Osteocyte (in vitro differentiated cells): ENCODE measurements at regions not wholly inside any gene's neighbourhood (a gene's known extent, or its start where the extent isn't known, plus 50 kb on each side); places are given as distances from the start of the nearest gene placed in this dataset.
A peak's percentile ranks its signal among the peaks of the same experiment; 100 is the strongest.

ENCODE experiments used
- DNase-seq: peaks from one replicate; pipeline ENCODE4 v3.0.0; 2021; ENCODE audit warnings: mixed read lengths; ENCODE audit not compliant: unreplicated experiment; ENCODE audit errors: extremely low spot score
- H3K27ac Mint-ChIP-seq: one replicate; pipeline ENCODE4 v1.8.0; 2021; ENCODE audit warnings: mild to moderate bottlenecking, mixed read lengths; ENCODE audit not compliant: unreplicated experiment
- H3K27me3 Mint-ChIP-seq: one replicate; pipeline ENCODE4 v1.8.0; 2021; ENCODE audit warnings: mixed read lengths; ENCODE audit not compliant: unreplicated experiment
- H3K36me3 Mint-ChIP-seq: one replicate; pipeline ENCODE4 v1.8.0; 2021; ENCODE audit warnings: mixed read lengths; ENCODE audit not compliant: unreplicated experiment
- H3K4me1 Mint-ChIP-seq: one replicate; pipeline ENCODE4 v1.8.0; 2021; ENCODE audit warnings: mixed read lengths; ENCODE audit not compliant: unreplicated experiment
- H3K4me3 Mint-ChIP-seq: one replicate; pipeline ENCODE4 v1.8.0; 2021; ENCODE audit warnings: mild to moderate bottlenecking, moderate library complexity, mixed read lengths; ENCODE audit not compliant: unreplicated experiment
- H3K9me3 Mint-ChIP-seq: one replicate; pipeline ENCODE4 v1.8.0; 2021; ENCODE audit warnings: mixed read lengths; ENCODE audit not compliant: unreplicated experiment
- TF ChIP-seq, protein P1 (sequence below): fragments of 200-600 bp; sonication (generic); IDR thresholded peaks from 2 replicates; pipeline ENCODE4 v1.5.0; 2021; ENCODE audit warnings: antibody characterized with exemption, mild to moderate bottlenecking, moderate library complexity

DNA sequence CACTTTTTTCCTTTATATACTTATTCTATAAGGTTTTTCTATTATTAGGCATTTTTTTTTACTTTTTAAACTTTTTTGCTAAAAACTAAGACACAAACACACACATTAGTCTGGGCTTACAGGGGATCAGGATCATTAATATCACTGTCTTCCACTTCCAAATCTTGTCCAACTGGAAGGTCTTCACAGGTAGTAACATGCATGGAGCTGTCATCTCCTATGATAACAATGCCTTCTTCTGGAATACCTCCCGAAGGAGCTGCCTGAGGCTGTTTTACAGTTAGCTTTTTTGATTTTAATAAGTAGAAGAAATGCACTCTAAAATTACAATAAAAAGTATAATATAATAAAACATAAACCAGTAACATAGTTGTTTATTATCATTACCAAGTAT lies 345.5 kb upstream of the PTGER4 start:
- Mint-ChIP-seq H3K4me1 (peaks cover 9% of the 10 kb centered on the region), H3K9me3 (peaks cover 14% of the 10 kb centered on the region), H3K36me3 (peaks cover 7% of the 10 kb centered on the region), H3K27ac (no peak overlapping the region), H3K27me3 (peaks cover 10% of the 10 kb centered on the region), H3K4me3 (no peak overlapping the region)
- no peak for DNase-seq
- TF ChIP-seq, protein P1, sequence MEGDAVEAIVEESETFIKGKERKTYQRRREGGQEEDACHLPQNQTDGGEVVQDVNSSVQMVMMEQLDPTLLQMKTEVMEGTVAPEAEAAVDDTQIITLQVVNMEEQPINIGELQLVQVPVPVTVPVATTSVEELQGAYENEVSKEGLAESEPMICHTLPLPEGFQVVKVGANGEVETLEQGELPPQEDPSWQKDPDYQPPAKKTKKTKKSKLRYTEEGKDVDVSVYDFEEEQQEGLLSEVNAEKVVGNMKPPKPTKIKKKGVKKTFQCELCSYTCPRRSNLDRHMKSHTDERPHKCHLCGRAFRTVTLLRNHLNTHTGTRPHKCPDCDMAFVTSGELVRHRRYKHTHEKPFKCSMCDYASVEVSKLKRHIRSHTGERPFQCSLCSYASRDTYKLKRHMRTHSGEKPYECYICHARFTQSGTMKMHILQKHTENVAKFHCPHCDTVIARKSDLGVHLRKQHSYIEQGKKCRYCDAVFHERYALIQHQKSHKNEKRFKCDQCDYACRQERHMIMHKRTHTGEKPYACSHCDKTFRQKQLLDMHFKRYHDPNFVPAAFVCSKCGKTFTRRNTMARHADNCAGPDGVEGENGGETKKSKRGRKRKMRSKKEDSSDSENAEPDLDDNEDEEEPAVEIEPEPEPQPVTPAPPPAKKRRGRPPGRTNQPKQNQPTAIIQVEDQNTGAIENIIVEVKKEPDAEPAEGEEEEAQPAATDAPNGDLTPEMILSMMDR, result no peak

DNA sequence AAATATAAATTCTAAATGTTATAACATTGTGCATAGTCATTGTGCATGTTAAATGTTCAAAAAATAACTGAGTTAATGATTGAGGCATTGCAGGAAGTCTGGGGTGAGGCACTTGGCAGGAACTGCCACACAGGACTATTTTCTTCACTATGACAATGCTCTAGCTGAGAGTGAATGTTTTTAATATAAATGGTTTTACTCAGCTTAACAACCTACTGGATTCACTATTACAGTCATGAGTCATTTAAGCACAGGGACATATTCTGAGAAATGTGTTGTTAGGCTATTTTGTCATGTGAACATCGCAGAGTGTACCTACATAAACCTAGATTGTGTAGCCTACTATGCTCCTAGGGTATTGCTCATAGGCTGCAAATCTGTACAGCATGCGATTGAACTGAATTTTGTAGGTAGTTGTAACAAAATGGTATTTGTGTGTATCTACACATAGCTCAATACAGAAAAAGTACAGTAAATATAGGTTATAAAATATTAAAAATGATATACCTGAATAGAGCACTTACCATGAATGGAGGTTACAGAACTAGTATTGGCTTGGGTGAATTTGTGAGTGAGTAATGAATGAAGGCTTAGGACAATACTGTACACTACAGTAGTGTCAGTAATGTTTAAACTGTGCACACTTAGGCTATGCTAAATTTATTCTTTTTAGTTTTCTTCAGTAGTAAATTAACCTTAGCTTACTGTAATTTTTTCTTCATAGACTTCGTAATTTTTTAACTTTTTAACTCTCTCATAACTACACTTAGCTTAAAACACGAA lies 346.1 kb upstream of the PTGER4 start:
- peak overlapping the region; percentile 13 for H3K27ac Mint-ChIP-seq
- H3K4me1 Mint-ChIP-seq, result peaks cover 9% of the 10 kb centered on the region
- DNase-seq, result no peak
- TF ChIP-seq, protein P1, result no peak
- H3K4me3 Mint-ChIP-seq, result no peak overlapping the region
- peaks cover 12% of the 10 kb centered on the region for H3K9me3 Mint-ChIP-seq
- H3K27me3 Mint-ChIP-seq, result peaks cover 9% of the 10 kb centered on the region
- H3K36me3 Mint-ChIP-seq, result peaks cover 7% of the 10 kb centered on the region

DNA sequence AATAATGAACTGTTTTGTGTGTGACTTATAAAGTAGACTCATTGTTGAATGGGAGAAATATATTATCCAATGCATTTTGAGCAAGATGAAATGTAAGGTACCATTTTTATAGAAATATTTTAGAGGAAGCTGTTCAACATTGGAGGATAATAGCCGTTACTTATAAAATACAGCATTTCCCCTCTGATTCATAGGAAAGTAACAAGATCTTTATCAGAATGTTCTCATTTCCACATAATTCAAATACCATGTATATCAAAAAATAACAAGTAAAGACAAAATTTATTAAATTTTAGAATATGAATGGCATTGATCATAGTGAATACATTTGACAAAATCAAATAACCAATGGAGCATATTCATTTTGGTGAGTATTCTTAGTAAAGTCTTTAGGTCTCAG lies 346.7 kb upstream of the PTGER4 start:
- H3K27me3 Mint-ChIP-seq, result peaks cover 6% of the 10 kb centered on the region
- peaks cover 9% of the 10 kb centered on the region for H3K4me1 Mint-ChIP-seq
- peaks cover 4% of the 10 kb centered on the region for H3K36me3 Mint-ChIP-seq
- TF ChIP-seq, protein P1, result no peak
- peaks cover 9% of the 10 kb centered on the region for H3K9me3 Mint-ChIP-seq
- no peak overlapping the region for H3K4me3 Mint-ChIP-seq
- H3K27ac Mint-ChIP-seq, result peak overlapping the region; percentile 13
- no peak for DNase-seq

DNA sequence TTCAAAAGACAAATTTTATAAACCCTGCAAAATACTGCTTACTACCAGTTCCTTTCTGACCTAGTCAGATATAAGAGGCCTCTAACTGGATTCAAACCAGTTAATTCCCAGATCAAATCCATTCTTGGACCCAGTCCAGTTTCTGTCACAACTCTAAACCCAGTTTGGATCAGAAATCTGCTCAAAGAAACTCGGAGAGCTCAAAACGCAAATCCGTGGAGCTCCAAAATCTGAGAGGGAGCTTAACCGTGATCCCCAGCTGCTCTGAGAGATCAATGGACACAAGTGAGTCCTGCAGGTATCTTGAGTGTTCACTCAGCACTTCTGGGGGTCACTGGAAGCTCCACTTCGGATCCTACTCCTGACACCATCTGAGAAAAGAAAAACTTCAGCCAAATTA lies 348.1 kb upstream of the PTGER4 start:
- TF ChIP-seq, protein P1, result no peak
- no peaks in the 10 kb centered on the region for H3K9me3 Mint-ChIP-seq
- no peak for DNase-seq
- no peaks in the 10 kb centered on the region for H3K36me3 Mint-ChIP-seq
- H3K4me1 Mint-ChIP-seq, result peaks cover 9% of the 10 kb centered on the region
- no peak overlapping the region for H3K4me3 Mint-ChIP-seq
- no peak overlapping the region for H3K27ac Mint-ChIP-seq
- no peaks in the 10 kb centered on the region for H3K27me3 Mint-ChIP-seq

DNA sequence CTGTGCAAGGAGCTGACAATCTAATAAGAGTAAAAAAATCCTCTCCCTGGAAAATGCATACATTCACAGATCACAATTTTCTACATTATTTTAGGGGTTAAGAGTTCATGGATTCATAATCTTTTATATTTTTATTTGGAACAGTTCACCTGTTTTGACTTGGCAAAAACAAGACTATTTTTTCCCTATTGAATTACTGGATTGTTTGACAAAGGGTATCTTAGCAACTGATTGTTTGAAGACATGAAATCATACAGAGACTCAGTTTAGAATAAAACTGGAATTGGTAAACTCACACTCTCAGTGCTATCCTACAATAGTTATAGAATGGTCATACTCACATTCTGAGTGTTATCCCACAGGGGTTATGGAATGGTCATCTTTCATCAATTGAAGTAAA lies 358.2 kb upstream of the PTGER4 start:
- Mint-ChIP-seq H3K4me3 (no peak overlapping the region), H3K27me3 (peaks cover 16% of the 10 kb centered on the region), H3K36me3 (peaks cover 4% of the 10 kb centered on the region), H3K9me3 (no peaks in the 10 kb centered on the region), H3K27ac (no peak overlapping the region), H3K4me1 (no peaks in the 10 kb centered on the region)
- DNase-seq, result no peak
- TF ChIP-seq, protein P1, result no peak
